HCT116 (cell line): ENCODE measurements at regions not wholly inside any gene's neighbourhood (a gene's known extent, or its start where the extent isn't known, plus 50 kb on each side); places are given as distances from the start of the nearest gene placed in this dataset.

ENCODE experiments used
- ATAC-seq: fragments of 200-7000 bp; cut with Tn5 transposase; 2 replicates; pipeline ENCODE4 v1.9.1; 2020; ENCODE audit warnings: mild to moderate bottlenecking, moderate library complexity
- BruUV-seq: library from RNA; stranded (reverse); fragments of 400-500 nt; replicated peaks from 2 replicates; lab custom pipeline; 2021; lab: Mats Ljungman, UMichigan
- CTCF ChIA-PET: fragments of 300-600 bp; sonication (Branson Sonifier 250); formaldehyde crosslinking; loops from one replicate; lab custom pipeline; 2021; ENCODE audit warnings: antibody characterized with exemption; lab: Charles Lee
- POLR2A ChIA-PET: fragments of 300-600, 350-600 bp; sonication (Branson Sonifier 250); formaldehyde crosslinking; loops from one replicate; lab custom pipeline; 2021; ENCODE audit warnings: antibody characterized with exemption; lab: Charles Lee
- RAD21 ChIA-PET, 2 experiments: fragments of 300-600 bp; sonication (Branson Sonifier 250); formaldehyde crosslinking; loops; one replicate each; lab custom pipeline; 2023; ENCODE audit warnings: low total read pairs in 2 of 2; ENCODE audit not compliant: uncharacterized antibody in 2 of 2, unreplicated experiment in 2 of 2, low non-redundant PET in 1 of 2; lab: Charles Lee
- DNase-seq: peaks from one replicate; pipeline ENCODE4 v3.0.0-alpha.2; 2010; ENCODE audit warnings: low read depth, low spot score
- H2AFZ ChIP-seq: fragments of 200-600 bp; shearing (Covaris generic), sonication (generic); 2 replicates; pipeline ENCODE4 v1.6.1; 2017; ENCODE audit warnings: low read depth, mixed run types, mixed read lengths, antibody characterized with exemption, low read length; ENCODE audit not compliant: poor library complexity, severe bottlenecking
- H3K27ac ChIP-seq: 2 replicates; pipeline ENCODE4 v1.5.1; 2012; ENCODE audit warnings: low read depth, low read length
- H3K27me3 ChIP-seq: fragments of 200-600 bp; sonication (generic); 2 replicates; pipeline ENCODE4 v1.6.1; 2016; ENCODE audit warnings: mixed run types, low read length, mixed read lengths; ENCODE audit not compliant: insufficient read depth
- H3K36me3 ChIP-seq, 2 experiments: fragments of 200-500 bp in 1 of 2; fragments of 200-600 bp in 1 of 2; sonication (Bioruptor generic) in 1 of 2; sonication (generic) in 1 of 2; 2 replicates each; pipeline versions ENCODE4 v1.5.1 to v1.6.1; 2014 to 2016; ENCODE audit warnings: low read length in 2 of 2, inconsistent platforms in 1 of 2, mixed read lengths in 1 of 2, mixed run types in 1 of 2; ENCODE audit not compliant: insufficient read depth in 2 of 2, control insufficient read depth in 1 of 2
- H3K4me1 ChIP-seq, 2 experiments: fragments of 200-600 bp in 1 of 2; sonication (generic) in 1 of 2; 2 replicates each; pipeline versions ENCODE4 v1.5.1 to v1.6.1; 2012 to 2017; ENCODE audit warnings: low read length in 2 of 2, inconsistent platforms in 1 of 2, mild to moderate bottlenecking in 1 of 2, mixed read lengths in 1 of 2, mixed run types in 1 of 2, moderate library complexity in 1 of 2; ENCODE audit not compliant: insufficient read depth in 2 of 2, control insufficient read depth in 1 of 2
- H3K4me2 ChIP-seq: fragments of 200-600 bp; sonication (generic); 2 replicates; pipeline ENCODE4 v1.6.1; 2017; ENCODE audit warnings: mixed run types, low read length, mixed read lengths
- H3K4me3 ChIP-seq, 2 experiments: fragments of 200-600 bp in 1 of 2; sonication (generic) in 1 of 2; replicated peaks in 1 of 2; 2 replicates each; pipeline ENCODE4 v1.5.1; 2011 to 2016; ENCODE audit warnings: low read length in 2 of 2, control low read depth in 1 of 2, low read depth in 1 of 2, mild to moderate bottlenecking in 1 of 2, mixed read lengths in 1 of 2, mixed run types in 1 of 2
- H3K79me2 ChIP-seq: fragments of 200-600 bp; sonication (generic); 2 replicates; pipeline ENCODE4 v1.6.1; 2017; ENCODE audit warnings: mild to moderate bottlenecking, mixed run types, low read length, moderate library complexity, mixed read lengths; ENCODE audit not compliant: insufficient read depth
- H3K9ac ChIP-seq: fragments of 200-600 bp; sonication (generic); 2 replicates; pipeline ENCODE4 v1.6.1; 2016; ENCODE audit warnings: low read length, mixed read lengths
- H3K9me2 ChIP-seq: fragments of 200-600 bp; sonication (generic), shearing (Covaris generic); 2 replicates; pipeline ENCODE4 v1.6.1; 2017; ENCODE audit warnings: mixed run types, mild to moderate bottlenecking, moderate library complexity; ENCODE audit not compliant: insufficient read depth
- H3K9me3 ChIP-seq, 2 experiments: fragments of 200-500 bp in 1 of 2; fragments of 200-600 bp in 1 of 2; sonication (Bioruptor generic) in 1 of 2; sonication (generic) in 1 of 2; 2 replicates each; pipeline ENCODE4 v1.6.1; 2014 to 2017; ENCODE audit warnings: low read length in 2 of 2, mixed read lengths in 2 of 2, inconsistent platforms in 1 of 2, low read depth in 1 of 2, mild to moderate bottlenecking in 1 of 2, mixed run types in 1 of 2, moderate library complexity in 1 of 2; ENCODE audit not compliant: control insufficient read depth in 1 of 2, insufficient read depth in 1 of 2
- H4K20me1 ChIP-seq: fragments of 200-600 bp; sonication (generic), shearing (Covaris generic); 2 replicates; pipeline ENCODE4 v1.6.1; 2017; ENCODE audit warnings: mixed run types, mild to moderate bottlenecking, moderate library complexity; ENCODE audit not compliant: insufficient read depth
- CBX3 ChIP-seq: IDR thresholded peaks from 2 replicates; pipeline ENCODE4 v1.6.1; 2012; ENCODE audit warnings: low read depth
- CTCF ChIP-seq, 3 experiments: fragments of 200-600 bp in 1 of 3; sonication (generic) in 1 of 3; IDR thresholded peaks in 2 of 3; conservative IDR thresholded peaks in 1 of 3; 2 replicates each; pipeline ENCODE4 v1.5.1; 2012 to 2017; ENCODE audit warnings: low read depth in 2 of 3, low read length in 2 of 3, antibody characterized with exemption in 1 of 3, borderline replicate concordance in 1 of 3, control low read depth in 1 of 3, mild to moderate bottlenecking in 1 of 3, mixed read lengths in 1 of 3, mixed run types in 1 of 3, moderate library complexity in 1 of 3; ENCODE audit not compliant: insufficient read depth in 1 of 3
- EGR1 ChIP-seq: IDR thresholded peaks from 2 replicates; pipeline ENCODE4 v1.6.1; 2012; ENCODE audit warnings: low read depth
- EZH2 ChIP-seq: fragments of 200-600 bp; sonication (generic); IDR thresholded peaks from 2 replicates; pipeline ENCODE4 v1.6.1; 2017; ENCODE audit warnings: antibody characterized with exemption, mixed run types
- FOSL1 ChIP-seq: IDR thresholded peaks from 2 replicates; pipeline ENCODE4 v1.6.1; 2012; ENCODE audit warnings: low read depth
- MAX ChIP-seq: IDR thresholded peaks from 2 replicates; pipeline ENCODE4 v1.6.1; 2012
- POLR2AphosphoS5 ChIP-seq: IDR thresholded peaks from 2 replicates; pipeline ENCODE4 v1.6.1; 2011; ENCODE audit warnings: mild to moderate bottlenecking, low read depth, low read length, moderate library complexity
- RAD21 ChIP-seq: IDR thresholded peaks from 2 replicates; pipeline ENCODE4 v1.6.1; 2012; ENCODE audit warnings: low read depth, mild to moderate bottlenecking
- SP1 ChIP-seq: IDR thresholded peaks from 2 replicates; pipeline ENCODE4 v1.6.1; 2012; ENCODE audit warnings: low read depth
- SRF ChIP-seq: IDR thresholded peaks from 2 replicates; pipeline ENCODE4 v1.6.1; 2012; ENCODE audit warnings: low read depth
- TCF7L2 ChIP-seq: IDR thresholded peaks from 2 replicates; pipeline ENCODE4 v1.7.0; 2011; ENCODE audit warnings: borderline replicate concordance, inconsistent platforms; ENCODE audit not compliant: insufficient read depth, insufficient read length; ENCODE audit errors: extremely low read depth
- YY1 ChIP-seq: IDR thresholded peaks from 2 replicates; pipeline ENCODE4 v1.6.1; 2011; ENCODE audit warnings: low read length, low read depth, moderate library complexity, mild to moderate bottlenecking; ENCODE audit not compliant: insufficient replicate concordance; ENCODE audit errors: extremely low read depth
- ZBTB33 ChIP-seq: IDR thresholded peaks from 2 replicates; pipeline ENCODE4 v1.6.1; 2011; ENCODE audit warnings: mild to moderate bottlenecking, low read length, moderate library complexity; ENCODE audit not compliant: insufficient replicate concordance; ENCODE audit errors: extremely low read depth
- ZFX ChIP-seq: fragments of 450-650 bp; IDR thresholded peaks from 2 replicates; pipeline ENCODE4 v1.6.1; 2017
- ZNF274 ChIP-seq: fragments of 200-500 bp; sonication (Bioruptor generic); IDR thresholded peaks from 2 replicates; pipeline ENCODE4 v1.6.1; 2014; ENCODE audit warnings: mild to moderate bottlenecking, low read depth, low read length, inconsistent platforms
- intact Hi-C: fragments of 100-400 bp; cut with micrococcal nuclease; formaldehyde crosslinking; loops from 2 replicates; pipeline ENCODE4 v1.10.0; 2022

- POLR2A ChIA-PET: no interaction called here
- Histone ChIP-seq H3K9me2 (0 out of 2 replicates have a peak, but pooled peaks cover 3% of the 10 kb centered on the region), H3K27ac (no peak overlapping the region), H3K4me2 (no peak overlapping the region)
- CTCF ChIA-PET: no interaction called here
- RAD21 ChIA-PET: no interaction called here
- intact Hi-C loops: no loop called here
- TF ChIP-seq CTCF (IDR thresholded peaks at IDR 0.05 in 2 of 3, conservative IDR thresholded peaks at IDR 0.05 in 1 of 3; ENCODE audit: borderline replicate concordance in 1 of 3, insufficient read depth in 1 of 3, low read depth in 2 of 3, low read length in 2 of 3) (peak in 2 of 3 experiments; percentile 49 to 51; a peak in 4 of 6 replicates), TCF7L2 (no peak)
- TF ChIP-seq, all 23 proteins: peak for 1
- peak; percentile 79 for ATAC-seq
- Histone ChIP-seq H3K4me3 (no peak overlapping the region), H3K9me3 (no peaks in the 10 kb centered on the region), H2AFZ (no peak overlapping the region), H3K9ac (no peak overlapping the region), H4K20me1 (no peaks in the 10 kb centered on the region), H3K36me3 (no peaks in the 10 kb centered on the region), H3K27me3 (no peaks in the 10 kb centered on the region), H3K4me1 (no peaks in the 10 kb centered on the region; a peak in 1 of 4 replicates), H3K79me2 (no peaks in the 10 kb centered on the region)
- no peak for DNase-seq
- no TSS peak for BruUV-seq
Observed at GRCh38 chr3:191768421-191768820, 307.5 kb downstream of the PYDC2 start.

GRCh38 chr3:191770541-191770940 is 309.6 kb downstream of the PYDC2 start:
- DNase-seq: no peak
- Histone ChIP-seq H2AFZ (no peak overlapping the region), H3K27me3 (no peaks in the 10 kb centered on the region), H3K36me3 (no peaks in the 10 kb centered on the region)
- intact Hi-C loops: no loop called here
- BruUV-seq: no TSS peak
- POLR2A ChIA-PET: no interaction called here
- TF ChIP-seq ZFX: no peak
- no peak for TF ChIP-seq CBX3
- TF ChIP-seq ZBTB33: no peak
- TF ChIP-seq EGR1: no peak
- TF ChIP-seq POLR2AphosphoS5: no peak
- TF ChIP-seq SP1: no peak
- TF ChIP-seq YY1: no peak
- no peak for TF ChIP-seq ZNF274
- TF ChIP-seq MAX: no peak
- no peak for TF ChIP-seq FOSL1
- no peak for TF ChIP-seq RAD21
- TF ChIP-seq SRF: no peak
- TF ChIP-seq EZH2: no peak
- TF ChIP-seq, all 23 proteins: peak for 0
- Histone ChIP-seq H3K4me3 (no peak overlapping the region), H3K9me2 (no peaks in the 10 kb centered on the region), H3K79me2 (no peaks in the 10 kb centered on the region), H4K20me1 (no peaks in the 10 kb centered on the region), H3K4me2 (no peak overlapping the region), H3K9ac (no peak overlapping the region), H3K27ac (no peak overlapping the region), H3K4me1 (peaks cover 14 to 21% of the 10 kb centered on the region in 2 experiments), H3K9me3 (no peaks in the 10 kb centered on the region)
- ChIA-PET CTCF (no interaction called here), RAD21 (no interaction called here)
- ATAC-seq: no peak
